RWPE1 (cell line): ENCODE measurements at regions not wholly inside any gene's neighbourhood (a gene's known extent, or its start where the extent isn't known, plus 50 kb on each side); places are given as distances from the start of the nearest gene placed in this dataset.

Experiments used
- CTCF ChIA-PET: fragments of 350-600 bp; sonication (Branson Sonifier 250); formaldehyde crosslinking; extraction: SDS; loops from one replicate; lab custom pipeline; 2021; lab: Yijun Ruan, JAX
- POLR2A ChIA-PET: fragments of 400-600 bp; formaldehyde crosslinking; extraction: SDS; loops from one replicate; lab custom pipeline; 2020; ENCODE audit warnings: antibody characterized with exemption; ENCODE audit not compliant: low non-redundant PET; lab: Yijun Ruan, JAX
- DNase-seq: peaks from one replicate; pipeline ENCODE4 v3.0.0; 2012; ENCODE audit warnings: low spot score
- H3K27ac ChIP-seq: fragments of 450-650 bp; 2 replicates; pipeline ENCODE4 v1.5.1; 2017
- CTCF ChIP-seq: fragments of 450-650 bp; conservative IDR thresholded peaks from 2 replicates; pipeline ENCODE4 v1.5.1; 2017; ENCODE audit warnings: low read depth, mild to moderate bottlenecking

DNA sequence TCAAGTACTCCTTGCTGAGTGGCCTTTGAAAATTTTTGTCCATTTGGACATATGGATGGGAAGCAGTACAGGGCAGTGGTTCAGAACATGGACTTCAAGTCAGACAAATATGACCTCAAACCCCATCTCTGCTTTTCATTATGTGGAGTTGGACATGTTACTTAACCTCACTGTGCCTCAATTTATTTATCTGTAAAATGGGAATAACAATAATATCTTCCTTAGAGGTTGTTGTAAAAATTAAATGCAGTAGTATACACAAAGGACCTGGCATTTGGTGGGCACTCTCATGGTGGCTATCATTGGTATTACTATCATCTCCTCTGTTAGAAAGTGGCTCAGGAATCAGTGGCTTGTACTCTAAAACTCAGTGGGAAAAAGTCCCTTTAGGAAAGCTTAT, 204.0 kb upstream of the MYLIP start:
- POLR2A ChIA-PET = no interaction called here

GRCh38 chr6:15922510-15923250, 206.2 kb upstream of the MYLIP start:
- H3K27ac ChIP-seq = no peak overlapping the region
- ChIA-PET POLR2A (no interaction called here), CTCF (no interaction called here)
- TF ChIP-seq CTCF = no peak
- no peak for DNase-seq

More for the DNA sequence above, 204.0 kb upstream of the MYLIP start:
- no peak for TF ChIP-seq CTCF
- CTCF ChIA-PET = no interaction called here
- no peak overlapping the region for H3K27ac ChIP-seq
- no peak for DNase-seq

DNA sequence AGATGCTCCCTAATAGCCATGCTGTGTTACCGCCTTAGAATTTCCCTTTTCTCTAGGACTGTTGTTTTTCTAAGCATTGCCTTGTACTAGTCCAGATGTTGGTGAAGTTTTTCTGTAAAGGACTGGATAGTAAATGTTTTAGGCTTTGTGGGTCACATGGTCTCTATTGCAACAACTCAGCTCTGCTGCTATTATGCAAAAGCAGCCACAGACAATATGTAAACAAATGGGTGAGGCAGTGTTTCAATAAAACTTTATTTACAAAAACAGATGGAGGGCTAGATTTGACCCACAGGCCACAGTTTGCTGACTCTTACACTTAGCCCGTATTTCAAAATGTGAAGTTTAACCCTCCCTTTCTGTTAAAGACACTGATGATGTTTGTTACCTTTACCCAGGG, 207.6 kb upstream of the MYLIP start:
- ChIA-PET POLR2A (no interaction called here), CTCF (no interaction called here)
- H3K27ac ChIP-seq = no peak overlapping the region
- no peak for DNase-seq
- no peak for TF ChIP-seq CTCF

- TF ChIP-seq CTCF = no peak
- DNase-seq = no peak
- CTCF ChIA-PET = no interaction called here
- no peak overlapping the region for H3K27ac ChIP-seq
- POLR2A ChIA-PET = no interaction called here
Measured at GRCh38 chr6:15916581-15916980, 212.3 kb upstream of the MYLIP start.

- H3K27ac ChIP-seq = no peak overlapping the region
- ChIA-PET CTCF (interaction anchor here (0.6 to 0.7 kb wide), 2 partner anchors 121 to 531 kb away, joined by 3 to 4 read pairs; no protein-coding TSS in a partner anchor), POLR2A (no interaction called here)
- no peak for DNase-seq
- no peak for TF ChIP-seq CTCF
Measured at GRCh38 chr6:15915508-15916178, 213.2 kb upstream of the MYLIP start.

DNA sequence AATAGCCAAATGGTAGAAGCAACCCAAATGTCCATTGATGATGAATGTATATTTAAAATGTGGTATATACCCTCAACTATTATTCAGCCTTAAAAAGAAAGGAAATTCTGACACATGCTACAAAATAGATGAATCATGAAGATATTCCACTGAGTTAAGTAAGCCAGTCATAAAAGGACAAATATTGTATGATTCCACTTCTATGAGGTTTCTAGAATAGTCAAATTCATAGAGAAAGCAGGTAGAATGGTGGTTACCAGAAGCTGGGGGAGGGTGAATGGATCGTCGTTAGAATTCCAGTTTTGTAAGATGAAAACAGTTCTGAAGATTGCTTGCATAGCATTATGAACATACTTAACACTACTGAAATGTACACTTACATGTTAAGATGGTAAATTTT, 214.3 kb upstream of the MYLIP start:
- POLR2A ChIA-PET = no interaction called here
- DNase-seq = no peak
- TF ChIP-seq CTCF = no peak
- CTCF ChIA-PET = no interaction called here
- no peak overlapping the region for H3K27ac ChIP-seq
